GM12878 (cell line): ENCODE measurements at regions not wholly inside any gene's neighbourhood (a gene's known extent, or its start where the extent isn't known, plus 50 kb on each side); places are given as distances from the start of the nearest gene placed in this dataset.

Experiments used
- ATAC-seq: fragments of 200-7000 bp; cut with Tn5 transposase; 3 replicates; pipeline ENCODE4 v1.9.1; 2020; ENCODE audit warnings: mild to moderate bottlenecking, moderate library complexity
- BruUV-seq: library from RNA; stranded (reverse); fragments of 400-500 nt; replicated peaks from 2 replicates; lab custom pipeline; 2021; lab: Mats Ljungman, UMichigan
- CTCF ChIA-PET: fragments of 300-600 bp; sonication (Branson Sonifier 250); formaldehyde crosslinking; extraction: SDS; loops from one replicate; lab custom pipeline; 2021; ENCODE audit warnings: inconsistent platforms; lab: Yijun Ruan, JAX
- POLR2A ChIA-PET: fragments of 350-600 bp; formaldehyde crosslinking; extraction: SDS; loops from one replicate; lab custom pipeline; 2021; ENCODE audit warnings: inconsistent platforms; lab: Charles Lee
- RAD21 ChIA-PET: fragments of 300-600 bp; sonication (Branson Sonifier 250); formaldehyde crosslinking; loops from one replicate; lab custom pipeline; 2023; ENCODE audit warnings: antibody characterized with exemption; ENCODE audit not compliant: unreplicated experiment; lab: Charles Lee
- SMC1A ChIA-PET: fragments of 300-600 bp; sonication (Branson Sonifier 250); formaldehyde crosslinking; loops from one replicate; lab custom pipeline; 2023; ENCODE audit not compliant: unreplicated experiment, uncharacterized antibody; lab: Charles Lee
- DNase-seq: peaks from one replicate; pipeline ENCODE4 v3.0.0-alpha.2; 2011; ENCODE audit warnings: low read depth, low spot score
- FAIRE-seq: peaks from 3 replicates; lab custom pipeline; 2011; peaks lifted over from hg19 to GRCh38; lab: Jason Lieb, UNC
- H2AFZ ChIP-seq: 2 replicates; pipeline ENCODE4 v1.6.0; 2011; ENCODE audit warnings: low read depth, low read length, control low read depth; ENCODE audit not compliant: control insufficient read depth
- H3K27ac ChIP-seq: 2 replicates; pipeline ENCODE4 v1.5.1; 2011; ENCODE audit warnings: control low read depth; ENCODE audit not compliant: control insufficient read depth, insufficient read depth
- H3K27me3 ChIP-seq, 2 experiments: replicated peaks in 1 of 2; 2 replicates each; pipeline versions ENCODE4 v1.6.0 to v1.6.1; 2011; ENCODE audit warnings: low read length in 1 of 2; ENCODE audit not compliant: control insufficient read depth in 2 of 2, insufficient read depth in 2 of 2
- H3K36me3 ChIP-seq, 2 experiments: 2 replicates each; pipeline ENCODE4 v1.5.1; 2011; ENCODE audit warnings: low read length in 1 of 2; ENCODE audit not compliant: control insufficient read depth in 2 of 2, insufficient read depth in 2 of 2
- H3K4me1 ChIP-seq: 2 replicates; pipeline ENCODE4 v1.6.1; 2011; ENCODE audit warnings: mild to moderate bottlenecking, low read length, moderate library complexity, mixed read lengths; ENCODE audit not compliant: control insufficient read depth, insufficient read depth
- H3K4me2 ChIP-seq: 2 replicates; pipeline ENCODE4 v1.6.0; 2011; ENCODE audit warnings: control low read depth; ENCODE audit not compliant: control insufficient read depth, insufficient read depth
- H3K4me3 ChIP-seq: fragments of 200-600 bp; sonication (generic); 2 replicates; pipeline ENCODE4 v1.5.1; 2016
- H3K79me2 ChIP-seq: 2 replicates; pipeline ENCODE4 v1.6.0; 2011; ENCODE audit warnings: low read length; ENCODE audit not compliant: control insufficient read depth, insufficient read depth
- H3K9ac ChIP-seq: 2 replicates; pipeline ENCODE4 v1.8.0; 2011; ENCODE audit warnings: low read length, control low read depth, mixed read lengths; ENCODE audit not compliant: control insufficient read depth, insufficient read depth
- H3K9me3 ChIP-seq: replicated peaks from 3 replicates; pipeline ENCODE4 v1.5.1; 2011; ENCODE audit warnings: mild to moderate bottlenecking, low read length; ENCODE audit not compliant: control insufficient read depth, insufficient read depth
- H4K20me1 ChIP-seq: 2 replicates; pipeline ENCODE4 v1.6.0; 2011; ENCODE audit not compliant: control insufficient read depth, insufficient read depth
- BCLAF1 ChIP-seq: fragments of 450-650 bp; IDR thresholded peaks from 2 replicates; pipeline ENCODE4 v1.6.1; 2017; ENCODE audit warnings: antibody characterized with exemption, mild to moderate bottlenecking, moderate library complexity
- HDAC6 ChIP-seq: fragments of 200-600 bp; sonication (generic); IDR thresholded peaks from one replicate; pipeline ENCODE4 v1.8.0; 2017; ENCODE audit warnings: antibody characterized with exemption; ENCODE audit not compliant: unreplicated experiment
- SMAD1 ChIP-seq: fragments of 450-650 bp; IDR thresholded peaks from 2 replicates; pipeline ENCODE4 v1.6.1; 2018; ENCODE audit warnings: mild to moderate bottlenecking, low read depth; ENCODE audit not compliant: partially characterized antibody
- ZBTB11 ChIP-seq: fragments of 450-650 bp; formaldehyde crosslinking; IDR thresholded peaks from 2 replicates; pipeline ENCODE4 v1.5.0; 2022; ENCODE audit warnings: mild to moderate bottlenecking, missing genetic modification characterization
- ZNF207 ChIP-seq: fragments of 450-650 bp; IDR thresholded peaks from 2 replicates; pipeline ENCODE4 v1.6.1; 2014; ENCODE audit warnings: antibody characterized with exemption, mild to moderate bottlenecking, borderline replicate concordance
- ZNF217 ChIP-seq: fragments of 450-650 bp; IDR thresholded peaks from 2 replicates; pipeline ENCODE4 v1.6.1; 2017; ENCODE audit warnings: antibody characterized with exemption, mild to moderate bottlenecking
- WGBS: methylation state at CpG from one replicate; pipeline ENCODE4 v1.1.6; 2016; ENCODE audit warnings: low lambda C conversion rate; ENCODE audit not compliant: insufficient replicate concordance, insufficient coverage; ENCODE audit errors: missing lambda C conversion rate; 5-methylcytosine and 5-hydroxymethylcytosine counted together
- in situ Hi-C: fragments of 300-500 bp; cut with MboI; formaldehyde crosslinking; loops from 9 replicates; pipeline ENCODE4 v1.14.3; 2018; ENCODE audit warnings: mixed read lengths
- intact Hi-C: fragments of 100-400 bp; cut with micrococcal nuclease; formaldehyde crosslinking; loops from one replicate; pipeline ENCODE4 v1.14.2; 2022; ENCODE audit not compliant: unreplicated experiment

- CTCF ChIA-PET, result interaction anchor here (2.6 kb wide), 1 partner anchor 58 kb away, joined by 6 read pairs; no protein-coding TSS in a partner anchor
- peaks cover 17% of the 10 kb centered on the region for H3K79me2 ChIP-seq
- ATAC-seq, result no peak
These were observed 443.5 kb upstream of the RGS6 start for GRCh38 chr14:71488703-71489191.

More at GRCh38 chr14:71488703-71489191, 443.5 kb upstream of the RGS6 start:
- no peaks in the 10 kb centered on the region for H3K27me3 ChIP-seq
- no peaks in the 10 kb centered on the region for H3K9me3 ChIP-seq
- in situ Hi-C loops, result no loop called here
- BruUV-seq, result no TSS peak
- intact Hi-C loops, result no loop called here
- H3K27ac ChIP-seq, result no peak overlapping the region
- peaks cover 11% of the 10 kb centered on the region for H3K4me1 ChIP-seq
- ChIA-PET POLR2A (interaction anchor here (0.8 kb wide), 1 partner anchor 10 kb away, joined by 3 read pairs; no protein-coding TSS in a partner anchor), RAD21 (interaction anchor here (0.8 to 2.3 kb wide), 6 partner anchors 9 to 126 kb away, joined by 3 to 10 read pairs (median 4); no protein-coding TSS in a partner anchor), SMC1A (interaction anchor here (1.1 to 5.6 kb wide), 6 partner anchors 10 to 58 kb away, joined by 4 to 42 read pairs (median 17); no protein-coding TSS in a partner anchor)
- H2AFZ ChIP-seq, result no peak overlapping the region
- WGBS, result 83% methylated on average over 4 of the region's 4 CpGs
- TF ChIP-seq BCLAF1 (no peak), ZNF217 (no peak), ZBTB11 (CRISPR knock-in tag) (no peak), SMAD1 (no peak), ZNF207 (no peak), HDAC6 (no peak)
- H3K4me3 ChIP-seq, result no peak overlapping the region
- FAIRE-seq, result no peak
- H3K36me3 ChIP-seq, result peaks cover 2 to 6% of the 10 kb centered on the region in 2 experiments; a peak in 3 of 4 replicates
- H3K9ac ChIP-seq, result no peak overlapping the region
- DNase-seq, result no peak
- H4K20me1 ChIP-seq, result no peaks in the 10 kb centered on the region
- no peak overlapping the region for H3K4me2 ChIP-seq
